A549 (cell line): ENCODE measurements at regions not wholly inside any gene's neighbourhood (a gene's known extent, or its start where the extent isn't known, plus 50 kb on each side); places are given as distances from the start of the nearest gene placed in this dataset.

Experiments used
- CBX2 ChIP-seq: fragments of 200-600 bp; sonication (generic); IDR thresholded peaks from 2 replicates; pipeline ENCODE4 v1.6.1; 2016; ENCODE audit warnings: low read depth, mild to moderate bottlenecking, borderline replicate concordance
- CTCF ChIP-seq: fragments of >200 bp; sonication (Bioruptor Twin); formaldehyde crosslinking; IDR thresholded peaks from 3 replicates; pipeline ENCODE4 v1.5.1; 2016
- E2F6 ChIP-seq: IDR thresholded peaks from 2 replicates; pipeline ENCODE4 v1.6.1; 2012; ENCODE audit warnings: low read depth, borderline replicate concordance
- MAZ ChIP-seq: fragments of 150-350 bp; IDR thresholded peaks from 2 replicates; pipeline ENCODE4 v1.6.1; 2014; ENCODE audit warnings: antibody characterized with exemption, low read depth, low read length, borderline replicate concordance
- MYC ChIP-seq: IDR thresholded peaks from 2 replicates; pipeline ENCODE4 v1.6.1; 2012; ENCODE audit warnings: mild to moderate bottlenecking, inconsistent platforms, low read length, improper control_type of control experiment, borderline replicate concordance
- PBX3 ChIP-seq: IDR thresholded peaks from 2 replicates; pipeline ENCODE4 v1.6.1; 2012
- REST ChIP-seq: fragments of 200-600 bp; sonication (generic); IDR thresholded peaks from 2 replicates; pipeline ENCODE4 v1.6.1; 2016; ENCODE audit warnings: antibody characterized with exemption, mild to moderate bottlenecking, moderate library complexity

- TF ChIP-seq MAZ (no peak), REST (no peak), CTCF (no peak), PBX3 (no peak), E2F6 (no peak), MYC (no peak), CBX2 (no peak)
Observed at GRCh38 chr5:105015098-105015497, 1452.5 kb upstream of the NUDT12 start.
